Esophagus squamous epithelium (tissue), 5 donors: ENCODE measurements at regions not wholly inside any gene's neighbourhood (a gene's known extent, or its start where the extent isn't known, plus 50 kb on each side); places are given as distances from the start of the nearest gene placed in this dataset.

Experiments
- DNase-seq: peaks from one replicate; lab custom pipeline; 2025; lab: John Stamatoyannopoulos, UW
- H3K27ac ChIP-seq, 4 donors: fragments of 200-600 bp; sonication (generic); one replicate each; pipeline ENCODE4 v1.5.1; 2016 to 2019; ENCODE audit warnings: mild to moderate bottlenecking in 1 of 4
- H3K27me3 ChIP-seq, 4 donors: fragments of 200-600 bp; sonication (generic); 1 replicate in 3 of 4; 2 replicates in 1 of 4; pipeline versions ENCODE4 v1.5.1 to v1.6.0; 2017 to 2021; ENCODE audit warnings: antibody characterized with exemption in 1 of 4
- H3K36me3 ChIP-seq, 3 donors: fragments of 200-600 bp; sonication (generic); one replicate each; pipeline ENCODE4 v1.5.1; 2016 to 2019
- H3K4me1 ChIP-seq, 3 donors: fragments of 200-600 bp; sonication (generic); one replicate each; pipeline ENCODE4 v1.5.1; 2017 to 2019
- H3K4me3 ChIP-seq, 4 donors: fragments of 200-600 bp; sonication (generic); 1 replicate in 3 of 4; 2 replicates in 1 of 4; pipeline ENCODE4 v1.5.1; 2016 to 2019; ENCODE audit warnings: mild to moderate bottlenecking in 2 of 4, moderate library complexity in 1 of 4
- H3K9me3 ChIP-seq, 3 donors: fragments of 200-600 bp; sonication (generic); one replicate each; pipeline ENCODE4 v1.5.1; 2016 to 2019
- POLR2A ChIP-seq, 4 donors: fragments of 450-650 bp; IDR thresholded peaks; one replicate each; pipeline ENCODE4 v1.6.1; 2017; ENCODE audit warnings: antibody characterized with exemption in 4 of 4, mild to moderate bottlenecking in 4 of 4, moderate library complexity in 3 of 4
- WGBS, 2 donors: methylation state at CpG; one replicate each; pipeline ENCODE4 v1.1.5; 2018; 5-methylcytosine and 5-hydroxymethylcytosine counted together
- intact Hi-C: fragments of 100-400 bp; cut with DNase I; formaldehyde crosslinking; loops from one replicate; pipeline ENCODE4 v1.15.0; 2022
- TF ChIP-seq, protein P1 (sequence below), 6 experiments: fragments of 450-650 bp in 4 of 6; fragments of 200-600 bp in 2 of 6; sonication (generic) in 2 of 6; IDR thresholded peaks; one replicate each; pipeline ENCODE4 v1.5.1; 2016 to 2019; ENCODE audit warnings: antibody characterized with exemption in 6 of 6, mild to moderate bottlenecking in 4 of 6, moderate library complexity in 4 of 6
- donor health status: DM: yes; HTN: yes; CAD: no.

DNA sequence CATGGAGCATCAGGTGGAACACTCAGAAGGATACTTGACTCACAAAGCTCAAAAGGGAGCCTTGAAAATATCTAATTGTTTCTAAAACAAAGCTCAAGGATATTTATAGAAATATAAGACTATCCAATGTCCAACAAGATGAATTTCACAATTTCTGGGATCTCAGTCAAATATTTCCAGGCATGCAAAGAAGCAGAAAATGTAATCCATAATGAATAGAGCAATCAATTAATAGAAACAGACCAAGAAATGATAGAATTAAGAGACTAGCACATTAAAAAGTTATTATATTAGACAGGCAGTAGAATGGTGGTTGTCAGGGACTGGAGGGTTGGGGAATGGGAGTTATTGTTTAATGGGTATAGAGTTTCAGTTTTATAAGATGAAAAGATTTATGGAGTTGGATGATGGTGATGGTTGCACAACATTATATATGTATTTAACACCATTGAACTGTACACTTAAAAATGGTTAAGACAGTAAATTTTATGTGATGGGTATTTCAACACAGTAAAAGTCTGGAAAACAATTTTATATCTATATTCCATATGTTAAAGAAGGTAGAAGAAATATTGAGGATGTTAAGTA lies 189.9 kb upstream of the PIEZO2 start:
- no peaks in the 10 kb centered on the region for H3K36me3 ChIP-seq
- H3K27me3 ChIP-seq, result no peaks in the 10 kb centered on the region
- no peak overlapping the region for H3K27ac ChIP-seq
- intact Hi-C loops, result no loop called here
- no peak overlapping the region for H3K4me3 ChIP-seq
- TF ChIP-seq POLR2A (IDR thresholded peaks at IDR 0.05), result no peak
- TF ChIP-seq, protein P1, sequence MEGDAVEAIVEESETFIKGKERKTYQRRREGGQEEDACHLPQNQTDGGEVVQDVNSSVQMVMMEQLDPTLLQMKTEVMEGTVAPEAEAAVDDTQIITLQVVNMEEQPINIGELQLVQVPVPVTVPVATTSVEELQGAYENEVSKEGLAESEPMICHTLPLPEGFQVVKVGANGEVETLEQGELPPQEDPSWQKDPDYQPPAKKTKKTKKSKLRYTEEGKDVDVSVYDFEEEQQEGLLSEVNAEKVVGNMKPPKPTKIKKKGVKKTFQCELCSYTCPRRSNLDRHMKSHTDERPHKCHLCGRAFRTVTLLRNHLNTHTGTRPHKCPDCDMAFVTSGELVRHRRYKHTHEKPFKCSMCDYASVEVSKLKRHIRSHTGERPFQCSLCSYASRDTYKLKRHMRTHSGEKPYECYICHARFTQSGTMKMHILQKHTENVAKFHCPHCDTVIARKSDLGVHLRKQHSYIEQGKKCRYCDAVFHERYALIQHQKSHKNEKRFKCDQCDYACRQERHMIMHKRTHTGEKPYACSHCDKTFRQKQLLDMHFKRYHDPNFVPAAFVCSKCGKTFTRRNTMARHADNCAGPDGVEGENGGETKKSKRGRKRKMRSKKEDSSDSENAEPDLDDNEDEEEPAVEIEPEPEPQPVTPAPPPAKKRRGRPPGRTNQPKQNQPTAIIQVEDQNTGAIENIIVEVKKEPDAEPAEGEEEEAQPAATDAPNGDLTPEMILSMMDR (IDR thresholded peaks at IDR 0.05), result no peak
- H3K4me1 ChIP-seq, result no peaks in the 10 kb centered on the region
- DNase-seq, result no peak
- no peaks in the 10 kb centered on the region for H3K9me3 ChIP-seq

DNA sequence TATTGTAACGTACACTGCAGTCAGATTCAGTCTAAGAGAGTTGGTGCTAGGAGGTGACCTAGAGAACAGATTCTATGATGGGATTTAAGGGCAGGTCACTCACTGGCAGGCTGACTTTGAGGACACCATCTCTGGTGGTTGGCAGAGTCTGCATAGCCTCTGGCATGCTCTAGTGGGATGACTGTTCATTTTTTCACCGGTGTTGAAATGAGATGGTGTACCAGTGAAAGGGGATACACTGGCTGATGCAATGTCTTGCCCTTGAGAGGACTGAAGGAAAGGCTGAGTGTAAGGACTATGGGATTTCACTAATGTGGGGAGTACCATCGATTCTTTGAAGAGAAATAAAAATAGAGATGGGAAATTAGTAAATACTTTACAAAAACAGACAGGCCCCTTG lies 186.9 kb upstream of the PIEZO2 start:
- intact Hi-C loops, result no loop called here
- no peak for DNase-seq
- no peak overlapping the region for H3K27ac ChIP-seq
- no peak overlapping the region for H3K4me3 ChIP-seq
- 67 to 71% methylated on average over 3 of the region's 3 CpGs for WGBS, 2 donors
- no peaks in the 10 kb centered on the region for H3K9me3 ChIP-seq
- no peaks in the 10 kb centered on the region for H3K27me3 ChIP-seq
- no peak for TF ChIP-seq POLR2A (IDR thresholded peaks at IDR 0.05)
- TF ChIP-seq, protein P1 (IDR thresholded peaks at IDR 0.05), result no peak
- no peaks in the 10 kb centered on the region for H3K36me3 ChIP-seq
- H3K4me1 ChIP-seq, result no peaks in the 10 kb centered on the region

DNA sequence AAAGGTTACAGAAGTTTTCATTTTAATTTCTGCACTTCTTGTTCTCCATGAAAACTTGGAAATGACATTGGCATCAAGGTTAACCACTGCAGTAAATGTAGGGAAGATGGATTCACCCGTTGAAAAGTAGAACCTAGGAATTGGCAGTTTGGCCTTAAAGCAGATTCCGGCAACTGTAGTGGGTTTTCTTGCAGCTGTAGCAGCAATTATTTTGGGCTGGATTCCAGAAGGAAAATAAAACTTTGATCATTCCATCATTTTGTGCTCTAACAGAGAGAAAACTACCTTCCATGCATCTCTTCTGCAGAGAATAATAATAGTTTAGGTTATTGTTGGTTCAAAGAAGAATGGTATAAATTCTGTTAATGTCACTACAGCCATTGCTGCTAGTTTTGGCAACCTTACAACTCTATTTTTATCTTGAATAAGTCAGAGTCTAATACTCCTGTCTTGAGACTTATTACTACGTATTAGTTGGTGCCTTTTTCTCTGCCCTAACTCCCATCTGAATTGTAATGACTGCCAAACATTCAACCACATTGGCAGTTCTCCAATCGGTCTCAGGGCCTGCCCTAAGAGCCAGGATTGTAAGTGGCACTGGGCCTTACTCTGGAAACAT lies 178.1 kb upstream of the PIEZO2 start:
- no peak for TF ChIP-seq POLR2A (IDR thresholded peaks at IDR 0.05)
- TF ChIP-seq, protein P1 (IDR thresholded peaks at IDR 0.05), result no peak
- H3K4me3 ChIP-seq, result no peak overlapping the region
- H3K4me1 ChIP-seq, result no peaks in the 10 kb centered on the region
- H3K27ac ChIP-seq, result no peak overlapping the region
- no peaks in the 10 kb centered on the region for H3K36me3 ChIP-seq
- DNase-seq, result no peak
- no peaks in the 10 kb centered on the region for H3K27me3 ChIP-seq
- 41 to 52% methylated on average over 4 of the region's 4 CpGs for WGBS, 2 donors
- H3K9me3 ChIP-seq, result no peaks in the 10 kb centered on the region
- intact Hi-C loops, result no loop called here

DNA sequence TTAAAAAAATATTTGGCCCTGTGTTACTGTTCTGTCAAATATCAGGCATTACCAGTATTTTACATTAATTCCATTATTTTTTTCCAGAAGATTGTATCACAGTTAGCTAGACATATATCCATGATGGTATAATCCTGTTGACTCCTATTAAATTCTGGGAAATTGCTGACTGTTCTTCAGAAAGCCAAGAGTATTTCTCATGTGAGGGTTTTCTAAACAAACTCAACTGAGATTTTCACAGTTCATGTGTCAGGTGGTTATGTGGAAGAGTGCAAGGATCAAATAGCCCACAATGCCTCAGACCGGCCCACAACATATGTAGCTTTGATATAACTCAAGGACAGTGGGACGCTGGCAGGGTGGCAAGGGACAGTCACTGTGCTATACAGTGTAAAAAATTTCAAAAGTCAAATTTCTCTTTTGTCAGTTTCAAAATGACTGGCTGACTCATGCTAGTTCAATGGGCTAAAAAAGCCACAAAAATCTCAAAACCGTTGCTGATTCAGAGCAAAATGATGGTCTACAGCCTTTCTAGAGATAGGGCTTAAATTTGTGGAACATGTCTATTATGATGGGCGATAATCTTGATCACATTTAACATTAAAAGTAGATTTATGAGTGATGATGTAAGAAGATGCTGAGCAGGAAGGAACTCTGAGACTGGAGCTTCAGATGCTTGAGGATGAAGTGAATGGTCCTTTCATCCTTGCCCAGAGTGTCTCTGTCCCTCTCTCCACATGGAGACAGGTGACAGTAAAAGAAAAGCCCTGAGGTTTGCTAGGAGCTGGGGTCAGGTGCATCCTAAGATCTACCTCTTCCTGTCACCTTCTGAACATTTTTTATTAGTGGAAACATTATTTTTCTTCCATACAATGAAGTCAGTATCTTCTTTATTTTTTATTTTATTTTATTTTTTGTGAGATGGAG lies 175.8 kb upstream of the PIEZO2 start:
- TF ChIP-seq POLR2A (IDR thresholded peaks at IDR 0.05), result no peak
- TF ChIP-seq, protein P1 (IDR thresholded peaks at IDR 0.05), result no peak
- Histone ChIP-seq H3K4me3 (no peak overlapping the region), H3K27me3 (no peaks in the 10 kb centered on the region), H3K4me1 (no peaks in the 10 kb centered on the region), H3K27ac (peak overlapping the region in 1 of 4 donors; percentile 12), H3K9me3 (no peaks in the 10 kb centered on the region), H3K36me3 (no peaks in the 10 kb centered on the region)
- WGBS, 2 donors, result 35 to 43% methylated on average over 4 of the region's 4 CpGs
- intact Hi-C loops, result no loop called here
- no peak for DNase-seq

DNA sequence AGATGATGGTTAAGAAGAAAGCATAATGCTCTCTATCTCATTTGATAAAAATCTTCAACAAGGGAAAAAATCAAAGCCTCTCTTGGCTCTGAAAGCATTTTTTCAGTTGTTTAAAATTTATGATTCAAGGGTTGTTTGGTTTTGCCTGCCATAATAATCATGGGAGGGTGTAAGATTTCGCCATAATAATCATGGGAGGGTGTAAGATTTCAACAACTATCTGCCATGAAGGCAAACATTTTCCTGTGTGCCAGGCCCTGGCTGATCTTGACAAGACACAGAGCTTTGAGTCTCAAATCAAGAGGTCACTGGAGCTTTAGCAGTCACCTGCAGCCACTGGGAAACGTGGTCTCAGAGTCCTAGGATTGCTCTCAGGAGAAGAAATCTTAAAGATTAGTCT lies 175.1 kb upstream of the PIEZO2 start:
- H3K27me3 ChIP-seq, result no peaks in the 10 kb centered on the region
- no peaks in the 10 kb centered on the region for H3K36me3 ChIP-seq
- no peak overlapping the region for H3K4me3 ChIP-seq
- no peaks in the 10 kb centered on the region for H3K9me3 ChIP-seq
- 18 to 37% methylated on average over 2 of the region's 2 CpGs for WGBS, 2 donors
- H3K27ac ChIP-seq, result peak overlapping the region in 1 of 4 donors; percentile 12
- no peak for DNase-seq
- no peaks in the 10 kb centered on the region for H3K4me1 ChIP-seq
- TF ChIP-seq POLR2A (IDR thresholded peaks at IDR 0.05), result no peak
- intact Hi-C loops, result no loop called here
